Activated CD4-positive, CD25-positive, alpha-beta regulatory T cell treated with anti-CD3 and anti-CD28 coated beads, Interleukin-2, amount 50 U/mL, for 72 hours (primary cell): ENCODE measurements at regions not wholly inside any gene's neighbourhood (a gene's known extent, or its start where the extent isn't known, plus 50 kb on each side); places are given as distances from the start of the nearest gene placed in this dataset.
"Not testable (repeated sequence)": the region's sequence is repeated elsewhere in the genome, so short reads cannot be mapped to it uniquely, and the experiment has no call there.

ENCODE experiments used
- DNase-seq: peaks from one replicate; pipeline ENCODE4 v3.0.0; 2021

DNA sequence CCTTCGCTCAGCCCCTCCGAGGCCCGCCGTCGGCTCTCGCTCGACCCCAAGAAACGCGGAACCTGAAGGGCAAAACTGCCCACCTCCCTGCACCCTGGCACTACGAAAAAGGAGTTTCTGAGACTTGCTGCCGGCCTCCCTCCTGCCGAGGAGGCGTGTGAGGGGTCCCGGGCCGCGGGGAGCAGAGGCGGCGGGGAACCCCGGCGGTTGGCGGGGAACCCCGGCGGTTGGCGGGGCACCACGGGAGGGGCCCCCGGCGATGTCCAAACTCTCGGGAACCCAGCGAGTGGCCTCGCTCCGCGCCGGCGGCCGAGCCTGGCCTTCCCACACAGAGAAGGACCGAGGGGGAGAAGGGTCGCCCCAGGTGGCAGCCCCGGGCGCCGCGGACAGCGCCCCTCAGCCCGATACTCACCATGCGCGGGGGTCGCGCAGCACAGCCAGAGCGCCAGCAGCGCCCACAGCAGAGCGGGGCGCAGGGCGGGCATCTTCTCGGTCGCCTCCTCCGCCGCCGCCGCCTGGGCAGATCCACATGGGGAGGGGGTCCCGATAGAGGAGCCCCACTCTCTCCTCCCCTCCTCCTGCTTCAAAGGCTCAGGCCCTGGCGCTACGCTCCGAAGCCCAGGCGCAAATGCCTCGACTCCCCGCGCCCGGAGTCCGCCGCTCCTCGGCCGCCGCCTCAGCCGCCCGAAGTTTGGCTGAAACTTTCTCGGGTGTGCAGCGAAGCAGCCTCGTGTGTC, 69.4 kb upstream of the NUDT4B start:
- DNase-seq, result peak; percentile 46

DNA sequence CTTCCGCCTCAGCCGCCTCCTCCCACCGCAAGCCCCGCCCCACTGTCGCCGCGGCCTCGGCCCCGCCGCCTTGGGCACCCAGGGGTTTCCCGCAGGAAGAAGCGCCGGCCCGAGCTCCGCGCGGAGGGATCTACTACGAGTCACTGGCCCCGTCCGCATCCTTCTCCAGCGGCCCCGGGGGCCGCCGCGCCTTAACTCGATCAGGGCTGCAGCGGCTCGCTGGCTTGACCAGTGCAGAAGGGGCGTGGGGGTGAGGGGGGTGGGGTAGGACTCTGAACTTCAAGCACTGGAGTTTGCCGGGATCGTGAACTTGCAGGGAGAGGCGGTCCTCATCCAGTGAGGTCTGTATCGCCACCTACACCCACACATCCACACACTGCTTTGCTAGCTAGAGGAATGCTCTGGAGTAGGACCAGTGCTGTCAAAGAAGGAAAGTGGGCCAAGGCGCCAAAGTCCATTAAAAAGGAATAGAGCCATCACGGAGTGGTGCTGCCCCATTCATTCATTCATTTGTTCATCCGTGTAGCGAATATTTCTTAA, 68.7 kb upstream of the NUDT4B start:
- not testable (repeated sequence) for DNase-seq

DNA sequence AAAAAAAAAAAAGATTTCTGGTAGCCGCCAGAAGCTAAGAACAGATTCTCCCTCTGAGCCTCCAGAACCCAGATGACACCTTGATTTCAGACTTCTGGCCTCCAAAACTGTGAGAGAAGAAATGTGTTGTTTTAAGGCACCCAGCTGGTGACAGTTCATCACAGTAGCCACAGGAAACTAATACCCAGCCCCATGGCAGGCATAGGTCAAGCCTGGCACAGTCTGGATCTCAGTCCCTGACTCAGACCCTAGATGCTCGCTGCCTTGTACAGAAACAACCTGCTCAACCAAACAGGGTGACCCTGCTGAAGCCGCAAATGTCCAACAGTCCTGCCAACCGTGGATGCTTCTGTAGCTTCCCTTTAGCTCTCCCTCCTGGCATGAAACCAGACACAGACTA, 61.8 kb upstream of the NUDT4B start:
- not testable (repeated sequence) for DNase-seq

DNA sequence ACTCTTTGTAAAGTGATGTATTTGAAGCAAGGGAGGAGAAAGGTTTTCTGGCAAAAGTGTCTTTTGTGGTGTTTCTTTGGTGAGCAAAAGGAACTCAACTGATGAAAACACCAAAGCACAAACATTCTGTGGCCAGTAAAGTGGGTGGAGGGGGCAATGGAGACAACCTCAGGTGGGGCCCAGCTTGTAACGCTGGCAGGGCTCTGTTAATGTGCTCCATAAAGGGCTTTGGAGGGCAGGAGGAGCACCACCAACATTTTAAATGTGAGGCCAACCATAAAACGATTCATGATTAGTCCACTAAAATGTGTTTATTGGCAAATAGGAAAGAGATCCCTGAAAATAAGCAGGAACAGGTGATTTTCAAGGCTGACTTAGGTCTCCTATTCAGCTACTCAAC, 61.2 kb upstream of the NUDT4B start:
- not testable (repeated sequence) for DNase-seq
